HCT116 (cell line): ENCODE measurements at regions not wholly inside any gene's neighbourhood (a gene's known extent, or its start where the extent isn't known, plus 50 kb on each side); places are given as distances from the start of the nearest gene placed in this dataset.

ENCODE experiments used
- ATAC-seq: fragments of 200-7000 bp; cut with Tn5 transposase; 2 replicates; pipeline ENCODE4 v1.9.1; 2020; ENCODE audit warnings: mild to moderate bottlenecking, moderate library complexity
- BruUV-seq: library from RNA; stranded (reverse); fragments of 400-500 nt; replicated peaks from 2 replicates; lab custom pipeline; 2021; lab: Mats Ljungman, UMichigan
- CTCF ChIA-PET: fragments of 300-600 bp; sonication (Branson Sonifier 250); formaldehyde crosslinking; loops from one replicate; lab custom pipeline; 2021; ENCODE audit warnings: antibody characterized with exemption; lab: Charles Lee
- POLR2A ChIA-PET: fragments of 300-600, 350-600 bp; sonication (Branson Sonifier 250); formaldehyde crosslinking; loops from one replicate; lab custom pipeline; 2021; ENCODE audit warnings: antibody characterized with exemption; lab: Charles Lee
- RAD21 ChIA-PET, 2 experiments: fragments of 300-600 bp; sonication (Branson Sonifier 250); formaldehyde crosslinking; loops; one replicate each; lab custom pipeline; 2023; ENCODE audit warnings: low total read pairs in 2 of 2; ENCODE audit not compliant: uncharacterized antibody in 2 of 2, unreplicated experiment in 2 of 2, low non-redundant PET in 1 of 2; lab: Charles Lee
- DNase-seq: peaks from one replicate; pipeline ENCODE4 v3.0.0-alpha.2; 2010; ENCODE audit warnings: low read depth, low spot score
- H2AFZ ChIP-seq: fragments of 200-600 bp; shearing (Covaris generic), sonication (generic); 2 replicates; pipeline ENCODE4 v1.6.1; 2017; ENCODE audit warnings: low read depth, mixed run types, mixed read lengths, antibody characterized with exemption, low read length; ENCODE audit not compliant: poor library complexity, severe bottlenecking
- H3K27ac ChIP-seq: 2 replicates; pipeline ENCODE4 v1.5.1; 2012; ENCODE audit warnings: low read depth, low read length
- H3K27me3 ChIP-seq: fragments of 200-600 bp; sonication (generic); 2 replicates; pipeline ENCODE4 v1.6.1; 2016; ENCODE audit warnings: mixed run types, low read length, mixed read lengths; ENCODE audit not compliant: insufficient read depth
- H3K36me3 ChIP-seq, 2 experiments: fragments of 200-500 bp in 1 of 2; fragments of 200-600 bp in 1 of 2; sonication (Bioruptor generic) in 1 of 2; sonication (generic) in 1 of 2; 2 replicates each; pipeline versions ENCODE4 v1.5.1 to v1.6.1; 2014 to 2016; ENCODE audit warnings: low read length in 2 of 2, inconsistent platforms in 1 of 2, mixed read lengths in 1 of 2, mixed run types in 1 of 2; ENCODE audit not compliant: insufficient read depth in 2 of 2, control insufficient read depth in 1 of 2
- H3K4me1 ChIP-seq, 2 experiments: fragments of 200-600 bp in 1 of 2; sonication (generic) in 1 of 2; 2 replicates each; pipeline versions ENCODE4 v1.5.1 to v1.6.1; 2012 to 2017; ENCODE audit warnings: low read length in 2 of 2, inconsistent platforms in 1 of 2, mild to moderate bottlenecking in 1 of 2, mixed read lengths in 1 of 2, mixed run types in 1 of 2, moderate library complexity in 1 of 2; ENCODE audit not compliant: insufficient read depth in 2 of 2, control insufficient read depth in 1 of 2
- H3K4me2 ChIP-seq: fragments of 200-600 bp; sonication (generic); 2 replicates; pipeline ENCODE4 v1.6.1; 2017; ENCODE audit warnings: mixed run types, low read length, mixed read lengths
- H3K4me3 ChIP-seq, 2 experiments: fragments of 200-600 bp in 1 of 2; sonication (generic) in 1 of 2; replicated peaks in 1 of 2; 2 replicates each; pipeline ENCODE4 v1.5.1; 2011 to 2016; ENCODE audit warnings: low read length in 2 of 2, control low read depth in 1 of 2, low read depth in 1 of 2, mild to moderate bottlenecking in 1 of 2, mixed read lengths in 1 of 2, mixed run types in 1 of 2
- H3K79me2 ChIP-seq: fragments of 200-600 bp; sonication (generic); 2 replicates; pipeline ENCODE4 v1.6.1; 2017; ENCODE audit warnings: mild to moderate bottlenecking, mixed run types, low read length, moderate library complexity, mixed read lengths; ENCODE audit not compliant: insufficient read depth
- H3K9ac ChIP-seq: fragments of 200-600 bp; sonication (generic); 2 replicates; pipeline ENCODE4 v1.6.1; 2016; ENCODE audit warnings: low read length, mixed read lengths
- H3K9me2 ChIP-seq: fragments of 200-600 bp; sonication (generic), shearing (Covaris generic); 2 replicates; pipeline ENCODE4 v1.6.1; 2017; ENCODE audit warnings: mixed run types, mild to moderate bottlenecking, moderate library complexity; ENCODE audit not compliant: insufficient read depth
- H3K9me3 ChIP-seq, 2 experiments: fragments of 200-500 bp in 1 of 2; fragments of 200-600 bp in 1 of 2; sonication (Bioruptor generic) in 1 of 2; sonication (generic) in 1 of 2; 2 replicates each; pipeline ENCODE4 v1.6.1; 2014 to 2017; ENCODE audit warnings: low read length in 2 of 2, mixed read lengths in 2 of 2, inconsistent platforms in 1 of 2, low read depth in 1 of 2, mild to moderate bottlenecking in 1 of 2, mixed run types in 1 of 2, moderate library complexity in 1 of 2; ENCODE audit not compliant: control insufficient read depth in 1 of 2, insufficient read depth in 1 of 2
- H4K20me1 ChIP-seq: fragments of 200-600 bp; sonication (generic), shearing (Covaris generic); 2 replicates; pipeline ENCODE4 v1.6.1; 2017; ENCODE audit warnings: mixed run types, mild to moderate bottlenecking, moderate library complexity; ENCODE audit not compliant: insufficient read depth
- CBX3 ChIP-seq: IDR thresholded peaks from 2 replicates; pipeline ENCODE4 v1.6.1; 2012; ENCODE audit warnings: low read depth
- CEBPB ChIP-seq: IDR thresholded peaks from 2 replicates; pipeline ENCODE4 v1.6.1; 2012; ENCODE audit warnings: low read depth
- CTCF ChIP-seq, 3 experiments: fragments of 200-600 bp in 1 of 3; sonication (generic) in 1 of 3; IDR thresholded peaks in 2 of 3; conservative IDR thresholded peaks in 1 of 3; 2 replicates each; pipeline ENCODE4 v1.5.1; 2012 to 2017; ENCODE audit warnings: low read depth in 2 of 3, low read length in 2 of 3, antibody characterized with exemption in 1 of 3, borderline replicate concordance in 1 of 3, control low read depth in 1 of 3, mild to moderate bottlenecking in 1 of 3, mixed read lengths in 1 of 3, mixed run types in 1 of 3, moderate library complexity in 1 of 3; ENCODE audit not compliant: insufficient read depth in 1 of 3
- EGR1 ChIP-seq: IDR thresholded peaks from 2 replicates; pipeline ENCODE4 v1.6.1; 2012; ENCODE audit warnings: low read depth
- ELF1 ChIP-seq: IDR thresholded peaks from 2 replicates; pipeline ENCODE4 v1.6.1; 2012; ENCODE audit warnings: low read depth, borderline replicate concordance
- EZH2 ChIP-seq: fragments of 200-600 bp; sonication (generic); IDR thresholded peaks from 2 replicates; pipeline ENCODE4 v1.6.1; 2017; ENCODE audit warnings: antibody characterized with exemption, mixed run types
- EZH2phosphoT487 ChIP-seq: fragments of 200-600 bp; IDR thresholded peaks from 2 replicates; pipeline ENCODE4 v1.6.1; 2018; ENCODE audit warnings: antibody characterized with exemption, borderline replicate concordance
- FOSL1 ChIP-seq: IDR thresholded peaks from 2 replicates; pipeline ENCODE4 v1.6.1; 2012; ENCODE audit warnings: low read depth
- JUND ChIP-seq: IDR thresholded peaks from 2 replicates; pipeline ENCODE4 v1.6.1; 2012
- MAX ChIP-seq: IDR thresholded peaks from 2 replicates; pipeline ENCODE4 v1.6.1; 2012
- POLR2AphosphoS5 ChIP-seq: IDR thresholded peaks from 2 replicates; pipeline ENCODE4 v1.6.1; 2011; ENCODE audit warnings: mild to moderate bottlenecking, low read depth, low read length, moderate library complexity
- RAD21 ChIP-seq: IDR thresholded peaks from 2 replicates; pipeline ENCODE4 v1.6.1; 2012; ENCODE audit warnings: low read depth, mild to moderate bottlenecking
- REST ChIP-seq: IDR thresholded peaks from 2 replicates; pipeline ENCODE4 v1.6.1; 2012; ENCODE audit warnings: low read depth
- SIN3A ChIP-seq: IDR thresholded peaks from 2 replicates; pipeline ENCODE4 v1.6.1; 2012; ENCODE audit warnings: low read depth
- SP1 ChIP-seq: IDR thresholded peaks from 2 replicates; pipeline ENCODE4 v1.6.1; 2012; ENCODE audit warnings: low read depth
- TCF7L2 ChIP-seq: IDR thresholded peaks from 2 replicates; pipeline ENCODE4 v1.7.0; 2011; ENCODE audit warnings: borderline replicate concordance, inconsistent platforms; ENCODE audit not compliant: insufficient read depth, insufficient read length; ENCODE audit errors: extremely low read depth
- ZBTB33 ChIP-seq: IDR thresholded peaks from 2 replicates; pipeline ENCODE4 v1.6.1; 2011; ENCODE audit warnings: mild to moderate bottlenecking, low read length, moderate library complexity; ENCODE audit not compliant: insufficient replicate concordance; ENCODE audit errors: extremely low read depth
- ZNF274 ChIP-seq: fragments of 200-500 bp; sonication (Bioruptor generic); IDR thresholded peaks from 2 replicates; pipeline ENCODE4 v1.6.1; 2014; ENCODE audit warnings: mild to moderate bottlenecking, low read depth, low read length, inconsistent platforms
- intact Hi-C: fragments of 100-400 bp; cut with micrococcal nuclease; formaldehyde crosslinking; loops from 2 replicates; pipeline ENCODE4 v1.10.0; 2022

- no peaks in the 10 kb centered on the region for H3K27me3 ChIP-seq
- H3K4me3 ChIP-seq, result no peak overlapping the region
- H3K79me2 ChIP-seq, result no peaks in the 10 kb centered on the region
- no TSS peak for BruUV-seq
- POLR2A ChIA-PET, result no interaction called here
- intact Hi-C loops, result no loop called here
- H3K9me3 ChIP-seq, result peaks cover 17 to 20% of the 10 kb centered on the region in 2 experiments; a peak in 2 of 4 replicates
- ATAC-seq, result no peak
- no peak overlapping the region for H2AFZ ChIP-seq
- no peak for DNase-seq
- no peaks in the 10 kb centered on the region for H3K4me1 ChIP-seq
- H3K9me2 ChIP-seq, result no peaks in the 10 kb centered on the region
- TF ChIP-seq FOSL1 (no peak), EGR1 (no peak), ZNF274 (no peak), CTCF (IDR thresholded peaks at IDR 0.05 in 2 of 3, conservative IDR thresholded peaks at IDR 0.05 in 1 of 3; ENCODE audit: borderline replicate concordance in 1 of 3, insufficient read depth in 1 of 3, low read depth in 2 of 3, low read length in 2 of 3) (no peak), EZH2 (no peak), CEBPB (no peak), ELF1 (no peak), POLR2AphosphoS5 (no peak), TCF7L2 (no peak), CBX3 (no peak), RAD21 (no peak), ZBTB33 (no peak), EZH2phosphoT487 (no peak), JUND (no peak), SIN3A (no peak), SP1 (no peak), REST (no peak), MAX (no peak)
- no peaks in the 10 kb centered on the region for H4K20me1 ChIP-seq
- no peak overlapping the region for H3K4me2 ChIP-seq
- H3K9ac ChIP-seq, result no peak overlapping the region
- H3K27ac ChIP-seq, result no peak overlapping the region
- RAD21 ChIA-PET, result no interaction called here
- no peaks in the 10 kb centered on the region for H3K36me3 ChIP-seq
- CTCF ChIA-PET, result no interaction called here
Measured at GRCh38 chr3:869269-869668, 223.6 kb upstream of the CNTN6 start.
